MM.1S (cell line): ENCODE measurements at regions not wholly inside any gene's neighbourhood (a gene's known extent, or its start where the extent isn't known, plus 50 kb on each side); places are given as distances from the start of the nearest gene placed in this dataset.

Source experiments
- DNase-seq: peaks from one replicate; pipeline ENCODE4 v3.0.0-alpha.2; 2015
- H2AFZ ChIP-seq: fragments of 300-600 bp; sonication (generic); 2 replicates; pipeline ENCODE4 v1.6.0; 2016; ENCODE audit warnings: antibody characterized with exemption, low read length
- H3F3A ChIP-seq: fragments of 300-600 bp; sonication (generic); 2 replicates; pipeline ENCODE4 v1.6.1; 2016; ENCODE audit warnings: mild to moderate bottlenecking, antibody characterized with exemption, low read length, moderate library complexity, mixed read lengths; ENCODE audit not compliant: insufficient read depth
- H3K27ac ChIP-seq: fragments of 300-600 bp; sonication (generic); 2 replicates; pipeline ENCODE4 v1.5.1; 2016; ENCODE audit warnings: mild to moderate bottlenecking, low read length
- H3K27me3 ChIP-seq: fragments of 300-600 bp; sonication (generic); replicated peaks from 2 replicates; pipeline ENCODE4 v1.6.0; 2016; ENCODE audit warnings: low read length; ENCODE audit not compliant: insufficient read depth
- H3K36me3 ChIP-seq: fragments of 300-600 bp; sonication (generic); replicated peaks from 2 replicates; pipeline ENCODE4 v1.6.1; 2016; ENCODE audit warnings: mild to moderate bottlenecking, low read length, mixed read lengths; ENCODE audit not compliant: insufficient read depth
- H3K4me1 ChIP-seq: fragments of 300-600 bp; sonication (generic); 2 replicates; pipeline ENCODE4 v1.6.1; 2016; ENCODE audit warnings: low read length, mixed read lengths
- H3K4me2 ChIP-seq: fragments of 300-600 bp; sonication (generic); 2 replicates; pipeline ENCODE4 v1.6.0; 2016; ENCODE audit warnings: low read depth, low read length
- H3K4me3 ChIP-seq: fragments of 300-600 bp; sonication (generic); 2 replicates; pipeline ENCODE4 v1.5.1; 2016; ENCODE audit warnings: low read length, mixed read lengths
- H3K79me2 ChIP-seq: fragments of 300-600 bp; sonication (generic); 2 replicates; pipeline ENCODE4 v1.6.1; 2016; ENCODE audit warnings: mixed run types, low read length, mixed read lengths
- H3K9ac ChIP-seq: fragments of 300-600 bp; sonication (generic); 2 replicates; pipeline ENCODE4 v1.6.1; 2016; ENCODE audit warnings: low read length, mixed read lengths
- H3K9me2 ChIP-seq: fragments of 300-600 bp; sonication (generic); replicated peaks from 2 replicates; pipeline ENCODE4 v1.6.1; 2016; ENCODE audit warnings: mild to moderate bottlenecking, low read length, mixed read lengths; ENCODE audit not compliant: insufficient read depth
- H3K9me3 ChIP-seq: fragments of 300-600 bp; sonication (generic); replicated peaks from 2 replicates; pipeline ENCODE4 v1.6.1; 2016; ENCODE audit warnings: mild to moderate bottlenecking, low read length, mixed read lengths; ENCODE audit not compliant: insufficient read depth
- H4K20me1 ChIP-seq: fragments of 300-600 bp; sonication (generic); 2 replicates; pipeline ENCODE4 v1.6.1; 2016; ENCODE audit warnings: mild to moderate bottlenecking, low read length, moderate library complexity, mixed read lengths; ENCODE audit not compliant: insufficient read depth
- CTCF ChIP-seq: fragments of 300-600 bp; sonication (generic); IDR thresholded peaks from 2 replicates; pipeline ENCODE4 v1.5.1; 2016; ENCODE audit warnings: antibody characterized with exemption, low read length, mixed read lengths
- EZH2 ChIP-seq: fragments of 300-600 bp; sonication (generic); optimal IDR thresholded peaks from 2 replicates; pipeline ENCODE3; 2017; ENCODE audit warnings: low read depth, mild to moderate bottlenecking, antibody characterized with exemption, low read length, mixed read lengths
- EZH2phosphoT487 ChIP-seq: fragments of 300-600 bp; sonication (generic); IDR thresholded peaks from 2 replicates; pipeline ENCODE4 v1.6.1; 2018; ENCODE audit warnings: antibody characterized with exemption, low read length

GRCh38 chr6:81894788-81895271 is 142.3 kb upstream of the TENT5A start:
- no peak overlapping the region for H2AFZ ChIP-seq
- no peaks in the 10 kb centered on the region for H3K9me3 ChIP-seq
- no peaks in the 10 kb centered on the region for H3K36me3 ChIP-seq
- H3F3A ChIP-seq: no peaks in the 10 kb centered on the region
- no peak overlapping the region for H3K9ac ChIP-seq
- no peaks in the 10 kb centered on the region for H4K20me1 ChIP-seq
- no peaks in the 10 kb centered on the region for H3K79me2 ChIP-seq
- no peak overlapping the region for H3K27ac ChIP-seq
- no peaks in the 10 kb centered on the region for H3K27me3 ChIP-seq
- TF ChIP-seq EZH2phosphoT487 (no peak), EZH2 (no peak), CTCF (no peak)
- no peaks in the 10 kb centered on the region for H3K9me2 ChIP-seq
- H3K4me3 ChIP-seq: no peak overlapping the region
- no peaks in the 10 kb centered on the region for H3K4me1 ChIP-seq
- no peak for DNase-seq
- no peak overlapping the region for H3K4me2 ChIP-seq

- no peaks in the 10 kb centered on the region for H4K20me1 ChIP-seq
- DNase-seq: no peak
- no peaks in the 10 kb centered on the region for H3K4me1 ChIP-seq
- no peak overlapping the region for H3K4me3 ChIP-seq
- no peaks in the 10 kb centered on the region for H3K79me2 ChIP-seq
- no peak overlapping the region for H3K27ac ChIP-seq
- TF ChIP-seq CTCF (no peak), EZH2 (no peak), EZH2phosphoT487 (no peak)
- no peaks in the 10 kb centered on the region for H3K9me2 ChIP-seq
- no peaks in the 10 kb centered on the region for H3K27me3 ChIP-seq
- no peaks in the 10 kb centered on the region for H3F3A ChIP-seq
- H2AFZ ChIP-seq: no peak overlapping the region
- no peak overlapping the region for H3K9ac ChIP-seq
- H3K4me2 ChIP-seq: no peak overlapping the region
- no peaks in the 10 kb centered on the region for H3K36me3 ChIP-seq
- no peaks in the 10 kb centered on the region for H3K9me3 ChIP-seq
Observed at GRCh38 chr6:81894306-81894705, 141.8 kb upstream of the TENT5A start.

GRCh38 chr6:81892891-81893290 is 140.4 kb upstream of the TENT5A start:
- Histone ChIP-seq H3K9ac (no peak overlapping the region), H3K4me2 (no peak overlapping the region), H3K27me3 (no peaks in the 10 kb centered on the region), H3K79me2 (no peaks in the 10 kb centered on the region), H4K20me1 (no peaks in the 10 kb centered on the region), H3K4me3 (no peak overlapping the region), H3K4me1 (no peaks in the 10 kb centered on the region), H3K9me2 (no peaks in the 10 kb centered on the region), H3K36me3 (no peaks in the 10 kb centered on the region), H3K27ac (no peak overlapping the region), H2AFZ (no peak overlapping the region), H3F3A (no peaks in the 10 kb centered on the region), H3K9me3 (no peaks in the 10 kb centered on the region)
- TF ChIP-seq EZH2phosphoT487 (no peak), CTCF (no peak), EZH2 (no peak)
- DNase-seq: no peak
